Ishikawa (cell line): ENCODE measurements at regions not wholly inside any gene's neighbourhood (a gene's known extent, or its start where the extent isn't known, plus 50 kb on each side); places are given as distances from the start of the nearest gene placed in this dataset.

Experiments used
- CEBPB ChIP-seq: IDR thresholded peaks from 2 replicates; pipeline ENCODE4 v1.6.1; 2012
- CREB1 ChIP-seq: IDR thresholded peaks from 2 replicates; pipeline ENCODE4 v1.6.1; 2012; ENCODE audit warnings: low read depth
- EGR1 ChIP-seq: IDR thresholded peaks from 2 replicates; pipeline ENCODE4 v1.6.1; 2012
- EP300 ChIP-seq: IDR thresholded peaks from 2 replicates; pipeline ENCODE4 v1.6.1; 2012; ENCODE audit warnings: borderline replicate concordance
- FOXM1 ChIP-seq: IDR thresholded peaks from 2 replicates; pipeline ENCODE4 v1.6.1; 2012; ENCODE audit warnings: low read depth, borderline replicate concordance
- MAX ChIP-seq: IDR thresholded peaks from 2 replicates; pipeline ENCODE4 v1.6.1; 2012
- NFIC ChIP-seq: IDR thresholded peaks from 2 replicates; pipeline ENCODE4 v1.6.1; 2012
- RAD21 ChIP-seq: IDR thresholded peaks from 2 replicates; pipeline ENCODE4 v1.6.1; 2012; ENCODE audit warnings: low read depth
- REST ChIP-seq: IDR thresholded peaks from 2 replicates; pipeline ENCODE4 v1.6.1; 2012; ENCODE audit warnings: low read depth, mild to moderate bottlenecking
- TAF1 ChIP-seq: IDR thresholded peaks from 2 replicates; pipeline ENCODE4 v1.6.1; 2012; ENCODE audit warnings: low read depth, mild to moderate bottlenecking
- TCF12 ChIP-seq: IDR thresholded peaks from 2 replicates; pipeline ENCODE4 v1.6.1; 2012; ENCODE audit warnings: low read depth
- TEAD4 ChIP-seq: IDR thresholded peaks from 2 replicates; pipeline ENCODE4 v1.6.1; 2012
- YY1 ChIP-seq: IDR thresholded peaks from 2 replicates; pipeline ENCODE4 v1.6.1; 2012; ENCODE audit warnings: low read depth
- ZBTB7A ChIP-seq: IDR thresholded peaks from 2 replicates; pipeline ENCODE4 v1.6.1; 2012; ENCODE audit warnings: low read depth
- TF ChIP-seq, protein P1 (sequence below): IDR thresholded peaks from 2 replicates; pipeline ENCODE4 v1.6.1; 2012

DNA sequence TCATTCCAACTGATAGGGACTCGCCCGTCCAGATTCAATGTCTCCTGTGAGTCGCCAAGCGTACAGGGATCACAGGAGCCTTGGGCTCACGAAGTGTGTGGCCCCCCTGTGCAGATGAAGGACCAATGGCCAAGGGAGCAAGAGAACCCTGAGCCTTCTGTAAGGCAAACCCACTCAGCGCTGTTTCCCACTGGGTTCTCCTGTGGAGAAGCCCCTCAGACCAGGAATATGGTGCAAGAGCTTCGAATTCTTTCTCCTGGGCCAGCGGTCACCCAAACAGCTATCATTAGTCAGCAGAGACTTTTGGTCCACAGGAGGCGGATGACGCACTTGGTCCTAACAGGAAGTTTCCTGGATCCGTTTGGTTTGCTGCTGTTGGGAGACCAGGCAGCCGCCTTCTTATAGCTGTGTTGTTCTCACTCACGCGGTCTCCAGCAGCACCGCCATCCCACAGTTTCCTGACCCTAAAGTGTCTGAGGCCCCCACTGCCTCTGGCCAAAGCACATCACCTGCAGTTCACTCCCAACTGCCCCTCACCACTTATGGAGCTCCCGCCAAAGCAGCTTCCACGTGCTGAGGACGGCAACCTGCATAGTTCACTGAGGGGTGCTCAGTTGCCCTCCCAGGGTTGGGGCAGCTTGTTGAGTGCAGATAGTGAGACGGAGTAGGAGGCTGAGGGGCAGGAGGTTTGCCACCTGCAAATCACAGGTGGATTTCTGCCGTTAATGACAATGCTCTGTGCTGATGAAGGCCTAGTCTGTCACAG lies 268.6 kb downstream of the ERMARD start:
- TF ChIP-seq, protein P1, sequence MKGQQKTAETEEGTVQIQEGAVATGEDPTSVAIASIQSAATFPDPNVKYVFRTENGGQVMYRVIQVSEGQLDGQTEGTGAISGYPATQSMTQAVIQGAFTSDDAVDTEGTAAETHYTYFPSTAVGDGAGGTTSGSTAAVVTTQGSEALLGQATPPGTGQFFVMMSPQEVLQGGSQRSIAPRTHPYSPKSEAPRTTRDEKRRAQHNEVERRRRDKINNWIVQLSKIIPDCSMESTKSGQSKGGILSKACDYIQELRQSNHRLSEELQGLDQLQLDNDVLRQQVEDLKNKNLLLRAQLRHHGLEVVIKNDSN: no peak
- TF ChIP-seq TAF1: no peak
- no peak for TF ChIP-seq YY1

DNA sequence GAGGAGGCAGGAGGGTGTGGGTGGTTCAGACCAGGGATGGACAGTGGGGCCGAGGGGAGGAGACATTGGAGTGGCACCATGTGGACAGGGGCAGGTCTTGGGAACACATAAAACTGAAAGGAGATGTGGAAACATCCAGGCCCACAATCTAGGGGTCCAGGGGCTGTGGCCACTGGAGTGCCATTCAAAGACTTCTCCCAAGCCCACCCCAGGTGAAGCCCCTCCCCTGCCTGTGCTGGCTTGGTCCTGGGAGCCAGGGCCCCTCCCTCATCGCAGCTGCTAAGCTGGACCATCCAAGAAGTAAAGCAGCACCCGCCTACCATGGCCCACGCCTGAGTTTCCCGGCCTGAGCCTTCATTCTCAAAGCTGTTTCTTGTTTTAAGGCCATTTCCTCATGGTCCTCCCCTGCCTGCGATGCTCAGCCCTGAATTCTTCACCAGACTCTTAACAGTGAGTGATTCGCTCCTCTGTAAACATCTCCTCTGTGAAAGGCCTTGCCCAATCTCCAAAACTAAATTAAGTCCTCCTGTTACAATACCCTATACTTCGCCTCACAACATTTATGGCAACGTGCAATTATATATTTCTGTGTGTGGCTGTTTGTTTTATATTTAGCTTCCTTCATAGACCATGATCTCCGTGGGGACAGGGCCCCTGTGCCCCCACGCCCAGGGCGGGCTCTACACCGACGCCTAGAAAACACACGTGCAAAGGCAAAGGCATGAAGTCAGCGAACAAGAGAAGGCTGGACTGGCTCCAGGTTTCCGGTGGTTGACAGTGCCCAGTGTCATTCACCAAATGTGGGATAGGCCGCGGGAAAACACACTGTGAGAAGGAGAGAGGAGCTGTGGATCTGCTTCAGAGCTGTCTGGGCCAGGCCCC lies 267.8 kb downstream of the ERMARD start:
- TF ChIP-seq REST (no peak), CEBPB (no peak), MAX (no peak), TCF12 (no peak), TAF1 (no peak)
- TF ChIP-seq, protein P1: no peak

- TF ChIP-seq TCF12 (no peak), REST (no peak), TAF1 (no peak)
- TF ChIP-seq, protein P1: no peak
Observed at GRCh38 chr6:170018422-170018935, 267.1 kb downstream of the ERMARD start.

GRCh38 chr6:170017603-170018320 lies 266.3 kb downstream of the ERMARD start:
- no peak for TF ChIP-seq RAD21
- no peak for TF ChIP-seq EGR1

GRCh38 chr6:170013815-170014214 lies 262.4 kb downstream of the ERMARD start:
- no peak for TF ChIP-seq EP300
- TF ChIP-seq TAF1: no peak
- TF ChIP-seq ZBTB7A: no peak
- TF ChIP-seq, protein P1: no peak
- TF ChIP-seq TEAD4: no peak
- TF ChIP-seq CREB1: no peak
- no peak for TF ChIP-seq RAD21
- TF ChIP-seq CEBPB: no peak
- no peak for TF ChIP-seq YY1

- TF ChIP-seq CREB1: no peak
- TF ChIP-seq TCF12: no peak
- no peak for TF ChIP-seq TAF1
- TF ChIP-seq, protein P1: no peak
- TF ChIP-seq CEBPB: no peak
- no peak for TF ChIP-seq RAD21
- TF ChIP-seq FOXM1: no peak
- TF ChIP-seq EP300: no peak
- no peak for TF ChIP-seq EGR1
- no peak for TF ChIP-seq REST
- no peak for TF ChIP-seq YY1
- TF ChIP-seq TEAD4: no peak
- TF ChIP-seq NFIC: no peak
- no peak for TF ChIP-seq ZBTB7A
- no peak for TF ChIP-seq MAX
Observed at GRCh38 chr6:170012037-170012330, 260.6 kb downstream of the ERMARD start.
